ENCODE measurements at regions not wholly inside any gene's neighbourhood (a gene's known extent, or its start where the extent isn't known, plus 50 kb on each side); places are given as distances from the start of the nearest gene placed in this dataset.

GRCh38 chr2:236743039-236743920 lies 173.7 kb downstream of the ACKR3 start:
- no peak for DNase-seq (ENCODE audit: extremely low read depth, low read depth)

DNA sequence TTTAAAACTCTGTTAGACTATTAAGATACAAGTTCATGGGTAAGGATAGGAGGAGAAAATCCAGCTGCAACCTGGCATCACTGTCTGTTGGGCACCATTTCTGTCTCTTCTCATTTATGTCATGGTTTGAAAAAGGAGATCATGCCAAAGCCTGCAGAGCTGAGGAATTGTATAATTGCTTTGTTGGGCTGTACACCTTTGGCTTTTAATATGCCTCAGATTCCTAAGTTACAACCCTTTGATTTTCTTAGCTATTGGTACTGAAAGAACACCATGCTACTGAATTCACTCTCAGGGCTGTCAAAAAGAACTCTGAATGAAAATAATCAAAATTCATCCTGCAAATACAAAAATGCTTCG lies 174.3 kb downstream of the ACKR3 start:
- DNase-seq (ENCODE audit: extremely low read depth, low read depth): no peak

DNA sequence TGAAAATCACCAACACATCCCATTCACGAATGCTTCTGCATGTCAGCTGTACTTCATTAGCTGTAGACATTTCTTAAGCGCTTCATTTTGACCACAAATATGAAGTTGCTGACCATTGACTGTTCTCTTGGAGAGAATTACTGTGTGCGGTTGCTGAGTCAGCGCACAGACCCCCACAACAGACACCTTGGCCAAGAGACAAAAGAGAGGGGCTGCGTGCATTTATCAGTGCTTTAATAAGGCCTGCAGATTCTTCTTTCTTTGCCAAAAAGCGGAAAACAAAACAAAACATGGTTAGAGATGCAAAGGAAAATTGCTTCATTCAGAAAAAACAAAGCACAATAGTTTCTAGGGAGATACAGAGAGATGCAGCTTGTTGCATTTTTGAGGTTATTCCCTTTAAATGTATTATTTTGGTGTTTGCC lies 174.7 kb downstream of the ACKR3 start:
- DNase-seq (ENCODE audit: extremely low read depth, low read depth): no peak

DNA sequence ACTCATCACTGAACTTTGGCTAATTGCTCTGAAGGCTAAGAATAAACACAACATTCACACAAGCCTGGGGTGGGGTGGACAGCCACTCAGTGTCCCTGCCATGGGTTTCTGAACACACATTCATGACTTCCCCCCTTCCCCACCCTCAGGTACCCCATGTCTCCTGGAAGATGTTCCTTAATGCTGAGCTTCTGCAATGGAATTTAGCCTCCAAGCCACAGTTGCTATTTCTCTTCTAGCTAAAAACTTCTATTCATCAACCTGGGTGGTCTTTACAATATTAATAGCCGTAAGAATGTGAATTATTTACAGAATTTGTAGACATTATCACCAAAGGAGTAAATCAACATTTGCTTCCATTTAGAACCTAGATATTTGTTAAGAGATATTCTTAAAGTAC lies 175.1 kb downstream of the ACKR3 start:
- DNase-seq (ENCODE audit: extremely low read depth, low read depth): no peak

DNA sequence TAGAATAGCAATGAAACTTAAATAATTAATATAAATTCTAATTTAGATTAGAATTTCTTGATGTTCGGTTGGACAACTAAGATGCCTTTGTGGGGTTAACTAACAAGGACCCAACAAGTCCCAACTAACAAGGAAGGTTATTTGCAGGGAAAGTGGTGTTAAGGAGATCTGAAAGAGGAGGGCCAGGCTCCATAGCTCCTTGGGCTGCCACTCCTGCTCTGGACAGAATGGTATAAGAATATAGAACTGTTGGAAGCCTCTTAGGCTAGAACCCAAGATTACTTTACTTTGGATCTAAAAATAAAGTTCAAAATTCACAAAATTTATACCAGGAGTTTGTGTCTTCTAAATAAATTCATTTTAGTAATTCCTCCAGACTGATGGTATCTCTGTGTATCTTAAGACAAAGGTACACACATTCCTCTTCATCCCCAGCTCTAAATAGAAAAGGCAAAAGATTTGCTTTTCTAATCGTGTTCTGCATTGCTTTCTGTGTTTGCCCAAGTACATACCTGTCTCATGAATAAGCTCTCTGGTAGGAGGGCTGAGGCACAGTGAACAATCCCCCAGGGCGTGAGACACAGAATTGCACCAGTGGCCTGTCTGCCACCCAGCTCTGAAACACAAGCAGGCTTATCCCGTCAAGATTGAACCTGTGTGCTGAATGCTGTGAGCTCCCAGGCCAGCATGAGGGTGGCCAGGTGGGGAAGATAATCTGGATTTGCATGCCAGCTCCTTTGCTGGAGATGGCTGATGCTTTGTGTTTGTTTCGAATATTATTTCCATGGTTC lies 176.0 kb downstream of the ACKR3 start:
- no peak for DNase-seq (ENCODE audit: extremely low read depth, low read depth)

GRCh38 chr2:236746833-236747232 lies 177.2 kb downstream of the ACKR3 start:
- no peak for DNase-seq (ENCODE audit: extremely low read depth, low read depth)

DNA sequence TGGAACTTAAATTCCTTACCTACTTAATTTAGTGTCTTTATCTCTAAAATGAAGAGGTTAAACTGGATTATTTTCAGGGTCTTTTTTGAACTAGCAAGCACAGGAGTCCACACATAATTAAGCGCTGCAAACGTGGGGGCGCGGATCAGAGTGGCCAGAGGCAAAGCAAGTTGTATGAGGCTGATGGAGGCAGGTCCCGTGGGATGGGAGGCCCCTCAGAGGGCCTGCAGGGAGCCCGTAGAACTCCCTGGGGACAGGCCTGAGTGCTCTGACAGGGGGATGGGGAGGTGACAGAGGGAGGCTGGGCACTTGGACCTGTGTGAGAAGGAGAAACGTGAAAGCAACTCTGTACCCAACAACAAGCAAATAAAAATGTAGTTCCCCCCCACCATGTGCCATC lies 177.8 kb downstream of the ACKR3 start:
- no peak for DNase-seq (ENCODE audit: extremely low read depth, low read depth)

- DNase-seq (ENCODE audit: extremely low read depth, low read depth): no peak
These were observed 178.3 kb downstream of the ACKR3 start for GRCh38 chr2:236747925-236748324.

- no peak for DNase-seq (ENCODE audit: extremely low read depth, low read depth)
These were observed 178.8 kb downstream of the ACKR3 start for GRCh38 chr2:236748385-236748784.

- DNase-seq (ENCODE audit: extremely low read depth, low read depth): no peak
These were observed 179.2 kb downstream of the ACKR3 start for GRCh38 chr2:236748801-236749200.

- DNase-seq (ENCODE audit: extremely low read depth, low read depth): no peak
These were observed 179.7 kb downstream of the ACKR3 start for GRCh38 chr2:236749346-236749745.

DNA sequence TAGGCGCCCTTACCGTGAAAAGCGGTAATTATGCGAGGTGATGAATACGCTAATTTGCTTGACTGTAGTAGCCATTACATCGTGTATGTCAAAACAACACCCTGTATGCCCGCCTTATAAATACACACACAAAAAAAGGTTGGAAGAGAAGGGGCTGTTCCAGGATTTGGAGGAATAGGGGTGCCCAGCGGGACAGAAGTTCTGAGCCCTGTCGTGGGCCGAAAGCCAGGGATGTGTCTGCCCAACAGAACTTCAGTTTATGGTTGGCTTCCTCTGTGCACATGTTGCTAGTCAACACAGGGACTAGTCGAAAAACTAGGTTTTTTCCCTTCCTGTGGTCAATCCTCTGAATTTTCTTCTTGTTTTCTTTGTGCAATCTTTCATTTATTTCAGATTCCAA lies 182.5 kb downstream of the ACKR3 start:
- DNase-seq (ENCODE audit: extremely low read depth, low read depth): no peak

- DNase-seq (ENCODE audit: extremely low read depth, low read depth): no peak
These were observed 184.1 kb downstream of the ACKR3 start for GRCh38 chr2:236753606-236754270.

GRCh38 chr2:236754271-236754944 lies 184.8 kb downstream of the ACKR3 start:
- no peak for DNase-seq (ENCODE audit: extremely low read depth, low read depth)

GRCh38 chr2:236755278-236755840 lies 185.7 kb downstream of the ACKR3 start:
- no peak for DNase-seq (ENCODE audit: extremely low read depth, low read depth)

DNA sequence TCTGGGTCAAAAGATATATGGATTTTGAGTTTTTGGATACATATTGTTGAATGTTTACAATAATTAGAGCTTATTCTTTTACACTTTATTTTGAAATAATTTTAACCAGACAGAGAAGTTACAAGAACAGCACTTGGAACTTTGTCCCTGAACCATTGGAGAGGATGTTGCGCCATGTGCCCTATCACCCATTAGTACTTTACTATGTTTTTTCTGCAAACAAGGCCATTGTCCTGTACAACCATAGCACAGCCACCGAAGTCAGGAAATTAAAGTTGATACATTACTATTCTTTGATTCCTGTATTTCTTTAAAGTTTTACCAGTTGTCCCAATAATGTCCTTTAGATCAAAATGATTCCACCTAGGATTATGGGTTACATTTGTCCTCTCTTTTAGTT lies 188.8 kb downstream of the ACKR3 start:
- DNase-seq (ENCODE audit: extremely low read depth, low read depth): no peak

DNA sequence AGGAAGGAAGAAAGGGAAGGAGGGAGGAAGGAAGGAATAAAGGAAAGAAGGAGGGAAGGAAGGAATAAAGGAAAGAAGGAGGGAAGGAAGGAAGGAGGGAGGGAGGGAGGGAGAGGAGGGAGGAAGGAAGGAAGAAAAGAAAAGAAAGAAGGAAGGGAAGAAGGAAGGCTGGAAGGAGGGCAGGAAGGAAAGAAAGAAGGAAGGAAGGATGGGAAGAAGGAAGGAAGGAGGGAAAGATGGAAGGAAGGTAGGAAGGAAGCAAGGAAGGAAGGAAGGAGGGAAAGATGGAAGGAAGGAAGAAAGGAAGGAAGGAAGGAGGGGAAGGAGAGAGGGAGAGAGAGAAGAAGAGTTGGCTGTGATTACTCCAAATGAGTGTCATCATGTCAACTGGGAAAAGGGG lies 190.6 kb downstream of the ACKR3 start:
- DNase-seq (ENCODE audit: extremely low read depth, low read depth): no peak

- DNase-seq (ENCODE audit: extremely low read depth, low read depth): no peak
These were observed 191.7 kb downstream of the ACKR3 start for GRCh38 chr2:236761358-236761757.

DNA sequence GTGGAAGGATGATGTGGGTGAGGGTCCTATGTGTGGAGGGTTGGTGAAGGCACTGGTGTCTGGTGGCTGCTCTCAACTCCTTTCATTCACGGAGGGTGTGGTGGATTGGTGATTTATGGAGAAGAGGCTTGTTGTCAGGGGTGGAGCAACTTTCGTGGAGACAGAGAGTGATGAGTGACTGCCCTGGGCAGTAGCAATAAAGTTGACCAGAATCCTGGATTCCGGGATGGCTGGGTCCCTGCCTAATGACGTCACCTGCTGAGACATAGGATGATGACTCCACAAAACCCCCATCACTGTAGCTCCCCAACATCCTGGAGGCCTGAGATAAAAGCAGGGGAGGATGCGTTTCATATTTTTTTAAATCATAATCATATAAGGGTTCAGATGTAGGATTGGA lies 193.0 kb downstream of the ACKR3 start:
- no peak for DNase-seq (ENCODE audit: extremely low read depth, low read depth)

DNA sequence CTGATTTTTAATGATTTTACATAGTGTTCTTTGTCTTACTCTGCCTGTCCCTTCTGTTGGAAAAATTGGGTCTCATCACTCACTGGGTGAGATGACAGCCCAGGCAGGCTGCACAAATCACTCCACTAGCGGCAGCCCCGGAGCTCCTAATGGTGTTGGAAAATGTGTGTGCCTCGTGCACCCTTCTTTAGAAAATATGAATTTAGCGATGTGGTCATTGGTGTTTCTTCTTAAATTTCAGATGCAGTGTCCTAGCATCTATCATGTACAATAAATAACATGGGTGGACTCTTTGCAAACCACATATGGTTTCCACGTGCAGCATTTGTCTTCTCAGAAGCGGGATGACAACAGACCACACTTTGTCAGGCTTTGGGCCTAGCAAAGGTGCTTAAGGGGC lies 194.2 kb downstream of the ACKR3 start:
- DNase-seq (ENCODE audit: extremely low read depth, low read depth): no peak

DNA sequence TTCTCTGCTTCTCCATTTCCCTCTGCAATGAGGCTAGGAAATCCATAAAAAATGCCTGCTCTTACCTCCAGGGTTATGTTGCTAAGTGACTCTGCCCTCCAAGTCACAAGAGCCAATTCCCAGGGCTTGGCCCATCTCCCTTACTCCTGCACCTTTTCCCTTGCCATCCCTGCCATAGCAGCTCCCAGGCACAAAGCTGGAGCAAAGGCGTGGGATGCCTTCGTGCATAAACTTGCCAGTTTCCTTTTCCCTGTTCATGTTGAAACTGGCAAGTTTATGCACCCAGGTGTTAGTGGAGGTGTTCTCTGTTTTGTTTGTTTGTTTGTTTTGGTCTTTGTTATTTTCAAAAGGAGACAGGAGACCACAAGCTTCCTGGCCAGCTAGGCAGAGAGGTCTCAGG lies 195.1 kb downstream of the ACKR3 start:
- DNase-seq (ENCODE audit: extremely low read depth, low read depth): no peak
